ENCODE measurements at regions not wholly inside any gene's neighbourhood (a gene's known extent, or its start where the extent isn't known, plus 50 kb on each side); places are given as distances from the start of the nearest gene placed in this dataset.

DNA sequence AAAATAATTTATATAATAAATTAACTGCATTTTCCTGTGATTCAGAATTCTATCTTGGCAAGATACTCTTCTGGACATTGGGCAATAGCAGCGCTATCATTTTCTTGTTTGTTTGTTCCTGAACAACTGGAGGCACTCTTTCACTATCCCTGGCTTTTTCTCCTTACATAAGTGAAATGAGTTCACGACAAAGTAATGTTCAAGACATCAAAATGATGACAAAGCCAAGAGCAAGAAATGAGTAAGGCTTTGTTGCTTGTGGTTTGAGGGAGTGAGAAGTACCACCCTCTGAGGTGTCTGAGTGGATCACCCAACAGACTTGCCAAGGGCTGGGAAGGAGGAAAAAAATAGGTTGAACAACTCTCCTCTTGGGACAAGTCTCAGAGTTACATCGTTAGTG, 466.6 kb upstream of the JAG1 start:
- TF ChIP-seq, protein P1, sequence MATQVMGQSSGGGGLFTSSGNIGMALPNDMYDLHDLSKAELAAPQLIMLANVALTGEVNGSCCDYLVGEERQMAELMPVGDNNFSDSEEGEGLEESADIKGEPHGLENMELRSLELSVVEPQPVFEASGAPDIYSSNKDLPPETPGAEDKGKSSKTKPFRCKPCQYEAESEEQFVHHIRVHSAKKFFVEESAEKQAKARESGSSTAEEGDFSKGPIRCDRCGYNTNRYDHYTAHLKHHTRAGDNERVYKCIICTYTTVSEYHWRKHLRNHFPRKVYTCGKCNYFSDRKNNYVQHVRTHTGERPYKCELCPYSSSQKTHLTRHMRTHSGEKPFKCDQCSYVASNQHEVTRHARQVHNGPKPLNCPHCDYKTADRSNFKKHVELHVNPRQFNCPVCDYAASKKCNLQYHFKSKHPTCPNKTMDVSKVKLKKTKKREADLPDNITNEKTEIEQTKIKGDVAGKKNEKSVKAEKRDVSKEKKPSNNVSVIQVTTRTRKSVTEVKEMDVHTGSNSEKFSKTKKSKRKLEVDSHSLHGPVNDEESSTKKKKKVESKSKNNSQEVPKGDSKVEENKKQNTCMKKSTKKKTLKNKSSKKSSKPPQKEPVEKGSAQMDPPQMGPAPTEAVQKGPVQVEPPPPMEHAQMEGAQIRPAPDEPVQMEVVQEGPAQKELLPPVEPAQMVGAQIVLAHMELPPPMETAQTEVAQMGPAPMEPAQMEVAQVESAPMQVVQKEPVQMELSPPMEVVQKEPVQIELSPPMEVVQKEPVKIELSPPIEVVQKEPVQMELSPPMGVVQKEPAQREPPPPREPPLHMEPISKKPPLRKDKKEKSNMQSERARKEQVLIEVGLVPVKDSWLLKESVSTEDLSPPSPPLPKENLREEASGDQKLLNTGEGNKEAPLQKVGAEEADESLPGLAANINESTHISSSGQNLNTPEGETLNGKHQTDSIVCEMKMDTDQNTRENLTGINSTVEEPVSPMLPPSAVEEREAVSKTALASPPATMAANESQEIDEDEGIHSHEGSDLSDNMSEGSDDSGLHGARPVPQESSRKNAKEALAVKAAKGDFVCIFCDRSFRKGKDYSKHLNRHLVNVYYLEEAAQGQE (IDR thresholded peaks at IDR 0.05; ENCODE audit: insufficient read depth in 1 of 2, low read depth in 2 of 2, low read length in 1 of 2): no peak
- TF ChIP-seq, protein P2, sequence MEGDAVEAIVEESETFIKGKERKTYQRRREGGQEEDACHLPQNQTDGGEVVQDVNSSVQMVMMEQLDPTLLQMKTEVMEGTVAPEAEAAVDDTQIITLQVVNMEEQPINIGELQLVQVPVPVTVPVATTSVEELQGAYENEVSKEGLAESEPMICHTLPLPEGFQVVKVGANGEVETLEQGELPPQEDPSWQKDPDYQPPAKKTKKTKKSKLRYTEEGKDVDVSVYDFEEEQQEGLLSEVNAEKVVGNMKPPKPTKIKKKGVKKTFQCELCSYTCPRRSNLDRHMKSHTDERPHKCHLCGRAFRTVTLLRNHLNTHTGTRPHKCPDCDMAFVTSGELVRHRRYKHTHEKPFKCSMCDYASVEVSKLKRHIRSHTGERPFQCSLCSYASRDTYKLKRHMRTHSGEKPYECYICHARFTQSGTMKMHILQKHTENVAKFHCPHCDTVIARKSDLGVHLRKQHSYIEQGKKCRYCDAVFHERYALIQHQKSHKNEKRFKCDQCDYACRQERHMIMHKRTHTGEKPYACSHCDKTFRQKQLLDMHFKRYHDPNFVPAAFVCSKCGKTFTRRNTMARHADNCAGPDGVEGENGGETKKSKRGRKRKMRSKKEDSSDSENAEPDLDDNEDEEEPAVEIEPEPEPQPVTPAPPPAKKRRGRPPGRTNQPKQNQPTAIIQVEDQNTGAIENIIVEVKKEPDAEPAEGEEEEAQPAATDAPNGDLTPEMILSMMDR (IDR thresholded peaks at IDR 0.05): no peak

All from Panc1 (cell line).